DMS114 treated with DMSO at 0.1 percent for 48 hours (cell line): ENCODE measurements at regions not wholly inside any gene's neighbourhood (a gene's known extent, or its start where the extent isn't known, plus 50 kb on each side); places are given as distances from the start of the nearest gene placed in this dataset.

ENCODE experiments used
- DNase-seq: peaks from one replicate; lab custom pipeline; 2025; ENCODE audit not compliant: unreplicated experiment; lab: John Stamatoyannopoulos, UW

DNA sequence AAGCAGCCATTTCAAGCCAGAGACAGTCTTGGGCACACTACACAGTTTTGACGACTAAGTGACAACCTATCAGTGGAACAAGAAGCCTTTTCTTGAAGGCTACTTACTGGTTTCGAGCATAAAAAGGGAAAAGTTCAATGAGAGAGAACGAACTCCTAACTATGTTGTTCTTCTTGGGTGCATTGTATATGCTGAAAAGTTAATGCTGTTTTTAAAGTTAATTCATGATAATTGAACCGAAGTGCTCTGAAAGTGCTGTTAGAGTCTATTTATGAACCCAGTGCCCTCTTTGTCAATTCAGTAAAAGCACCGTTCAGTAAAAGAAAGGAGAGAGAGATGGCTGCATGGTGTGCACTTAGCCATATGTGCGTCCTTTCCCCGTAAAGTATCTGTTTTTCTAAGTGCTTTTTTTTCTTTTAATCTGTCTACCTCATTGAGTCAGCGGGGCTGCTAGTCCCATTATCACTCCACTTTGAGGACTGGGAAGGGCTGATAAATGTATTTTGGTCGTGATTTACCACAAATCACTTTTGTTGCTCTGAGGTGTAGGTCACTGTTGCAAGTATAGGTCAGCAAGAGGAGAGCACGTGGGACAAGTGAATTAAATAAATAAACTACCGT, 380.7 kb upstream of the GOLIM4 start:
- no peak for DNase-seq

DNA sequence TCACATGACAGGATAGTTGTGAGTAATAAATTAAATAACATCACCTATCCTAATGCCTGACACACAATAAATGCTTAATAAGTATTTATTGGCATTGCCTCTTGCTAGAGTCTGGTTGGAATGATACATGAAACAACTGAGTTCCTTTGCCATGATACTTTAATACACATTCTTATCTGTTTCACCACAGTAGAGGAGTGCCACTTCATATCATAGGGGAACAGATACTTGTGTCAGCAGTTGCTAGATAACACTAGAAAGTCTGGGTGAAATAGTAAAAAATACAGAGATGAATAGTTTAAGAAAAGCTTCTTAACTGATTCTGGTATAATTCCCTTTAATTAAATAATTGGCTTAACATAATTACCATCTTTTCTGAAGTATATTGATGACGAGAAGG, 380.0 kb upstream of the GOLIM4 start:
- no peak for DNase-seq

DNA sequence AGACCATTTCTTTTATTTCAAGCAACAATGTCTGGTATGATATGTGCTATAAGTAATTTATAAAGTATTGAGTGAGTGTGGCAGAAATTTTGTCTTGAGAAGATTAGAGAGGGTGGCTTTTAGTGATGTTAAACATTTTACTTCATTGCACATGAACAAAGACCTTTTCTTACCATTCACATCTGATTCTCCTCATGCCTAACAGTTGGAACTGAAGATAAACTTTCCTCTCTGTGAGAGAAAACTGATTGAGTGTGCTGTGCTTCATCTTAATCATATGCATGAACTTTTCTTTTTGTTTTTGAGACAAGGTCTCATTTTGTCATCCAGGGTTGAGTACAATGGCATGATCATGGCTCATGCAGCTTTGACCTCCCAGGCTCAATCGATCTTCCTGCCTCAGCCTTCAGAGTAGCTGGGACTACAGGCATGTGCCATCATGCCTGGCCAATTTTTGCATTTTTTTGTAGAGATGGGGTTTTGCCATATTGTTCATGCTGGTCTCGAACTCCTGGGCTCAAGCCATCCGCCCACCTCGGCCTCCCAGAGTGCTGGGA, 377.7 kb upstream of the GOLIM4 start:
- DNase-seq, result no peak

DNA sequence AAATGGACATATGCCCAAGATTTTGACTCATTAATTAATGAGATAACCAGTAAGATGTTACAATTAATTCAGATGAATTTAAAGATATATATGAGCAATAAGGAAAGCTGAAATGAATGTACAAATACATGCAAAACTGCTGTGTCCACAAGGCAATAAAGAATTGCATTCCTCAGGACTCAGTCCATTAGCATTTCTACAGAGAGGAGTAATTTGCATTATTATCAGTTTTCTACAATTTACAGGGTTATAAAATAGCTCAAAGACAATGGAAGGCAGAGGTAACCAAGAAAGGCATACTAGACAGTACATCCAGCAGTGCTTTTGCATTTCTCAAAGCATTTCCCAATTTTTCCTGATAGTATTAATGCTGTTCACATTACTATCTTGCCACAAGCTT, 377.1 kb upstream of the GOLIM4 start:
- no peak for DNase-seq

DNA sequence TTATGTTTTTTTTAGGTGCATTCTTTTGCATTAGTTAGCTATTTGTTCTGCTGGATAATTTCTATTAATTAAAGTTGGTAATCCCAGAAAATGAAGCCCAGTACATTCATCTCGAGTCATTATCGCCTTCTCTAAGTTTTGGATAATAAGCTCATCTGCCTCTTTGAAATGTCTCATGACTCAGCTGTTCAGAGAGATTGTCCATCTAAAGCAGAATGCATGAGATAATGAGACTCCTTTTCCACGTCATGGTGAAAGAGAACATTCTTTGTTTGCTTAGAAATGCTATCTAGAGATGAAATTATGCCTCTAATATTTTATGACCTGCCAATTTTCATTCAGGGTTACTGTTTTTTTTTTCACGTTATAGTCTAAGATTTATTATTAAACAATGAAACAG, 374.7 kb upstream of the GOLIM4 start:
- no peak for DNase-seq

DNA sequence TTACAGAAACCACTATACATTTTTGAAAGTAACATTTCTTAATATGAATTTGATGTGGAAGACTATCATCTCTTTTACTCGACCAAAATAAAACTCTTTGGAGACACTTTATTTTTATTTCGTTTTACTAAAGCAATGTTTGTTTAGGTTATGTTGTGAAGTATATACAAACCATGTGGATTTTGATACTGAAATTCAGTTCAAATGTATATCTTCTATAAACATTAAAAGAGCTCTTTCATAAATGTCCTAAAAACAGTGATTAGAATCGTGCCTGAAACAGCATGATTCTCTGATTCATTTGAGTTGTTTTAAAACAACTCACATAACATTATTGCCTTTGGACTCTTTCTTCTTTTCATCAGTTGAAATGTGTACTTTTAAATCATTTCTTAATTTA, 373.7 kb upstream of the GOLIM4 start:
- DNase-seq, result no peak

DNA sequence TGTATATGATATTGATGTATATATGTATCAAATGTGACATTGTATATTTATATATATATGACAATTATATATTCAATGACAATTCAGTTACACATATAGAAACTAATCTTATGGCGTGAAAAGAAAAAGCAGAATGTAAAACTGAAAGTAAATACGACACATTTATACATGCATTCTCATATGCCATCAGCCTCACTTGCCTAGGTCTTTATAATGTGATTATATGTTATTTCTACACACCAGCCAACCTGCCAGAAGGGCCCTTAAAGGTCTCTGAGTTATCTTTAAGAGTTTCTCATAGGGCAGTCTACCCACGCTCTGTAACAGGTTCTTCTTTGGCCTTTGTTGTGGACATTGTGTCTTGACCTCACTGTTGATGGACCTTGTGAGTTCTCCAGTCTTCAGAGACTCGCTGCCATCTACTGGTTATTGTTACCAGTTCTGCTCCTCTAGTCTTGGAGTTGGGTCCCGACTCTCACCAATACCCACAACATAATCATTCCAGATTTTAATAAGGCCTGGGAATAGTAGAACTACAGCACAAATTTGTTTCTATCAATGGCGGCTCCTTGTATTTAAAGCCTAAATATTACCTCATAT, 371.5 kb upstream of the GOLIM4 start:
- DNase-seq, result no peak

DNA sequence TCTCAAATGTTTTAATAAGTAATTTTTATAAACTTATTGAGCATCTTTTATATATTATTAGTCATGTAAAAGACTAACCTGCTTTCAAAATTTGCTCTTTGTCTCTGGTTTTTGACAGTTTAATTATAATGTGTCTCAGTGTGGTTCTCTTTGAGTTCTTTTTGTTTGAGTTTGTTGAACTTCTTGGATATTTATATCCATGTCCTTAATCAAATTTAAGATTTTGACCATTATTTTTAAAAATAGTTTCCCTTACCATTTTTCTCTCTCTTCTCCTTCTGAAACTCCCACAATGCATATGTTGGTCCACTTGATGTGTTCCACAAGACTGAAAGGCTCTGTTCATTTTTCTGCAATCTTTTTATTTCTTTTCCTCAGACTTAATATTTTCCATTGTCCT, 366.1 kb upstream of the GOLIM4 start:
- DNase-seq, result no peak

DNA sequence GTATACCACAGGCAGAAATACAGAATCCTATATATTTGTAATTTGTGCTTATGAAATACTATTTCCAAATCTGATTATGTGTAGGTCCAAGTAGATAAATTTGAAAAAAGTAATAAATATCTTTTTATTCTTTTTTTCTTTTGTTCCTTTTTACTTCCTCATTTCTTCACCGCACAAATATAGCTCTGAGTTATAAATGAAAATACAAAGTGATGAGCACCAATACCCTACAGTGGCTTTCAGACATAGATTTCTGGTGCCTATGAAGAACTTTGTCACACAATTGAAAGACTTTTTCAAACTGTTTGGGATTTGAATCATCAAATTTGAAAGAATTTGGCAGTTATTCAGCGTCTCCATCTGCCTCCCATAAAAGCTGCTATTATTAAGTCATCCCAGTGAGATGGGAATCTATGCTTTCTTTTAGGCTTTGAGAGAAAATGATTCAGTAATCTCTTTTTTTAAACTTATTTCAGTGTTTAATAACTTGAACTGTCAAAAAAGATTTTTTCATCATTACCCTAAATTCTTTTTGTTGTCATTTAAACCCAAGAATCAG, 363.6 kb upstream of the GOLIM4 start:
- DNase-seq, result no peak

DNA sequence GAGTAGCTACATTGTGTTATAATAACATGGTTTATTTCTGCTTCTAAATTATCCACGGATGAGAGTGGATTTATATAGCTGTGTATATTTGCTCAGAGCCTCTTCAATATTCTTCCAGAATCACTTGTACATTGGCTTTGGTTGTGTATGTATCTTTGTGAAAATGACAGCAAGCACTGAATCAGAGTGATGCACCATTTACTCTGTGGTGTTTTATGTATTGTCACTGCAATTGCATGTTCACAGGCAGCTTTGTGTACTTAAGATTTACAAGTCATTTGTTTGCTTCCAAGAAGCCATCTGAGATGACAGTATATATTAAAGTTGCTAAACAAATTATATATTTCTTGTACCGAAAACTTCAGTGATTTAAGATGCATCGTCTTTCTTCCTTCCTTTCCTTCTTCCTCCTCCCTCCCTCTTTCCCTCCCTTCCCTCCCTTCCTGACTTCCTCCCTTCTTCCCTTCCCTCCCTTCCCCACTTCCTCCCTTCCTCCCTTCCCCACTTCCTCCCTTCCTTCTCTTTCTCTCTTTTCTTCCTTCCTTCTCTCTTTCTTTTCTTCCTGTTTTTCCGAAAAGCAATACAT, 362.3 kb upstream of the GOLIM4 start:
- DNase-seq, result no peak

DNA sequence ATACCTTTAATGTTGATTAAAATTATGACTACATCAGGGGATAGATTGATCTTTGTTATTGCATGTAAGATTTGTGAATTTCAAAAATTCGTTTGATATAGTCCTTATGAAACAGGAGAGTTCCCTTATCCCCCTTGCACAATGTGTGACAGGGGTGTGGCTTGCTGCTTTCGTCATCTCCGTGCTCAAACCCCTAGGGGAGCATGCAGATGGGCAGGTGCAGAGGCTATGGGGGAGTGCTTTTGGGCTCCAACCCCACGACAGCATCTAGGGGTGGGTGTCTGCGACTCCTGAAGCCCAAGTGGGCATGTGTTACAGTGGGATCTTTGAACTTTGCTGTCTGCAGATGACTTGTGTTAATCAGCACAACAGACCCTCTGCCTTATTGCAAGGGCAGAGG, 360.1 kb upstream of the GOLIM4 start:
- DNase-seq, result no peak

DNA sequence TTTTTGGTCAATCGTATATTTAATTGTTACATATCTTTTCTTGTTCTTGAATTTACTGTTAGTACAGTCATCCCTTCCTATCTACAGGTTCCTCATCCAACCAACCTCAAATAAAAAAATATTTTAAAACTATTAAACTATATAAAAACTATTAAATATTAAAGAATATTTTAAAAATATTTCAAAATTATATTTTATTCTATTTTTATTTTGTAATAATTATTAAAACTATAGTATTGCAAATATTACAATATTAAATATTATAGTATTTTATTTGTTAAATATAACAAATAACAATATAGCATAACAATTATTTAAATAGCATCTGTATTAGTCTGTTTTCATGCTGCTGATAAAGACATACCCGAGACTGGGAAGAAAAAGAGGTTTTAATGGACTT, 357.9 kb upstream of the GOLIM4 start:
- no peak for DNase-seq

DNA sequence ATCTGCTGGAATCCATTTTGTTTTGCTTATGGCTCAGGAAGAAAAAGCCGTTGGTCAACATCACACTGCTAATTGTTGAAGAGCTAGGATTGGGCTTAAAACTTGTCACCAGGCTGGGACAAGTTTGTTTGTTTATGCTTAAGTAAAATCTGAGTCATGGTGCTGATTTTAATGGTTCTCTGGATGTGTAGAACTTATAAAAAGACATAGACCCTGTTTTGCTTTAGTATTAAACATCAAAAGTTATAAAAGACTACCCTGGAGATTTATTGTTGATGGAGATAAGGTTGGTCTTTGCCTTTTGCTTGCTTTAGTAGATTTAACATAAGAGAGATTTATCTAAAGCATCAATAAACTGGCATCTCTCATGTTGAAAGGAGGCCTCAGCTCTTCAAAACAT, 348.2 kb upstream of the GOLIM4 start:
- no peak for DNase-seq

DNA sequence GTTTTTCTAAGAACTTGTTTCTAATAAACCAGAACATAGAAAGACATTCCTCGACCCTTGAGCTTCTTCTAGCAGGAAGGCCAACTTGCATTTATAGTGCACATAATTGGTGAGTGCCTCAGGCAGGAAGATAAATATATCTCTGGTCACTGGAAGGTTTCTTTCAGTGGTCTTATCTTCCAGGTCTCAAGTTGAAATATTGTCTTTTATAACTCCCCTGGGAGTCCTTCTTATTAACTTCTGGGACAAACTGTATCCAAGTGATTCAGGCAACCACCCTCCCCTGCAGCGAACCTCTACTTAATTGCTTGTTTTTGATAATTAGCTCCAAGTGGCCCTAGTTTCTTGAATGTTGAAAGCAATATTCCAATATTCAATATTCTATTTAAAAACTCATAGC, 346.8 kb upstream of the GOLIM4 start:
- DNase-seq, result no peak

DNA sequence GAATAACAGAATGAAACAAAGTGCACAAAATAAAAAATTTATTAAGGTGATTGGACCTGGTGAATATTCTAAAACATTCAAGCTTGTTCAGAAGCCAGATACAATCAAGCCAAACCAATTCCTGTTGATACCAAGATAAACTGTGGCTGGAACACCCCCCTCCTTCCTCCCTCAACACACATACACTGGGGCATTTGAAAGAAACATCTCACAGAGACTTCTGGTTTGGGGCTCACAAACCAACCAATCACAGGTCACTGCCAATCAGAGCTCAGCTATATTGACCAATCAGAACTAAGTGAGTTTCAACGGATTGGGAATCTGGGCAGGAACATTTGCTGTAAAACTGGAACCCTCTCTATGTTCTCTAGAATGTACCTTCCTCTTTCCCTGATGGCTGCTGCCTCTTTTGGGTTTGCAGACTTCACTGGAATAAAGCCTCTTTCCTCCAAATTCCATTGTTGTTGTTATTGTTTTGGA, 340.6 kb upstream of the GOLIM4 start:
- no peak for DNase-seq

DNA sequence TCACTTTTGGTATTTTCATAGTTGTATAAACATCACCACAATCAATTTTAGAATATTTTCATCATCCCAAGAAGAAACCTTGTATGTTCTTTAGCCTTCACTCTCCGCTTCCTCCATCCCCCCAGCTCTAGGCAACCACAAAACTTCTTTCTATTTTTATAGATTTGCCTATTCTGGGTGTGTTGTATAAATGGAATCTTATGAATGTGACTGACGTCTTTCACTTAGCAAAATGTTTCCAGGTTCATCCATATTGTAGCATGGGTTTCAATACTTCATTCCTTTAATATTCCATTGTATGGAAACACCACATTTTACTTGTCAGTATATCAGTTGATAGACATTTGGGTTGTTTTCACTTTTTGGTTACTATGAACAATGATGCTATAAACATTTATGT, 335.8 kb upstream of the GOLIM4 start:
- DNase-seq, result no peak

DNA sequence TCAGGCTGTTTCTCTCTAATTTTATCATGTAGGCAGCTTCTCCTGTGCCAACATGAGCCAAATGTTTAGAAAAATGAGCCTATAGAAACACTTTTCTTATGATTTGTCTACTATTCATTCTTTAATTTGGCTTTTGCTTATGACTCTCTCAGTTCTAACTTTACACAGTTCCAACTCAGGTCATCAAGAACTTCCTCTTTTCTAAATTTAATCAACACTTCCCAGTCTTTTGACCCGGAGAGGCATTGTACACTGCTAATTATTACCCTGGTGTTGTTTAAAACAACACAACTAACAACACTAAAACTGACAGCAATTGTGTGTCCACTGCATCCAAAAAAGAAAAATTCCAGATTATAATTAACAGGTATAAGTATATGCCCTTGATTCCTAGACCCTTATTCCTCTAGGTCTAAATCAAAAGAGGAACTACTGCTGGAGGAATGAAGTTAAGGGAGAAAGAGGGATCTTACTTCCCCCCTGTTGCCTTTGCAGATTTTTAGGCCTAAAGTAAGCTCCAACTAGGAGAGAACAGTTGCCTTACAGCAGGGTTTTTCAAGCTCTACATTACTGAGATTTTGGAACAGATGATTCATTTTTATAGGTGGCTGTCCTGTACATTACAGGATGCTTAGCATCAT, 332.2 kb upstream of the GOLIM4 start:
- DNase-seq, result no peak

DNA sequence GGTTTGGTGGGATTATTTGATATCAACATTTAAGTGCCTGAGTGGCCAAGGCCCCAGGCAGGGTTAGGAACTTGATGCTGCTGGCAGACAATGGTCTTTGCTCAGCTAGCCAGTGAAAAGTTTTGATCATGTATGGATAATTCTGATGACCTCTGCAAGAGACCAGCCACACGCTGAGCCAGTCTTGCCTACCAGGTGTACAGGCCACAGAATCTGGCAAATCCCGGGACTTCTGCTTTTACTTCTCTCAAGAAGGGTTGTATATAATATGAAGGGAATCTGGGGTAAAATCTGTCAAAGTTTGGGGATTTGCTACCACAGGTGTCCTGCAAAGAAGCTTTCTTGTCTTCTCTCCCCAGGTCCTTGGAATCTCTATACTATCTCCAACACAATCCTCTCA, 331.4 kb upstream of the GOLIM4 start:
- DNase-seq, result no peak

DNA sequence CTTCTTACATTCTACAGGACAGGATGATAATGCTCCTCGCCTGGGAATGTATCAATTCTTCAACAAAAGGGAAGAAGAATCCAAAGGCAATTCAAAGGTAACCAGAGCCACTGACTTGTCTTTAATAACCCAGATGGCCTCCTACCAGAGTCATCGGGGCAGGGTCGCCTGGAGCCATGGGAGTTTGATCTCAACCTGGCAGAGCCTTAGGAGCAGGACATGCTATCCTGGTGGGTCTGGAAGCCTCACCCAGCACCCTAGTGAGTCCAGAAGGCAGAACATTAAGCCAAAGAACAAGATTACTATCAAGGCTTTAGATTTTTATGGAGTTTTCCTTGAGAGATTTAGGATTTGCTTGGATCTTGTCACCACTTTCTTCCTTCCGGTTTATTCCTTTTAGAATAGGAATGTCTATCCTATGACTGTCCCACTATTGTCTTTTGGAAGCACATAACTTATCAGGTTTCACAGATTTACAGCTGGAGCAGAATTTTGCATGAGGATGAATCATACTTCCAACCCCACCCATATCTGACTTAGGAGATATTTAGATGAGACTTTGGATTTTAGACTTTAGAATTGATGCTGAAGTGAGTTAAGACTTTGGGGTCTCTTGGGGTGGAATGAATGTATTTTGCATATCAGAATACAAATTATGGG, 330.3 kb upstream of the GOLIM4 start:
- no peak for DNase-seq

DNA sequence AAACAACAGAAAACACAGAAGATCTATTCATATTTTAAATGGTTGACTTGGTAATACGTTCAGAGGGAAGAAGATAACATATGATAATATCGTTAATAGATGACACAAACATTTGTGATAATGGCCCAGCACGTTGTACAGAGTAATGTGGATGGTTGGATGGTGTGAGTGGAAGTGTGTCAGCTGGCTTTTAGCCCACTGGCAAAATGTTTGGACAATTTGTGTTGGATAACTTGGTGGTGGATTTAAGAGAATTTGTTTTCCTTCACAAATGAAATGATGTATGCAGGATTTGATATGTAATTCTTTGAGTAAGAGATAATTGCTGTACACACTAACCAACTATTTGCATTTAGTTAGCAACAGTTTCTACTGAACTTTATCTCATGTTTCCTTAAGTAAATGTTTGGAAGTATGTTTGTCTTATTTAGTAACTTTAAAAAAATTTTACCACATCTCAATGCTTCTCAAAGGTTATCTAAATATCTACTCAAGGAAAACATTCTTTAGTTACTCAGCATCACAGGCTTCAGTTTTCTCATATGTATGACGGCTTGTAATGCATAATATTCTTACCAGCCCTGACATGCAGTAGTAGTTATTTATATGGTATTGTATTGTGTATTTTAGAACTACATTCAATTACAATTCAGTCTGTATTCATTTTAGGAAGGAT, 328.5 kb upstream of the GOLIM4 start:
- no peak for DNase-seq

DNA sequence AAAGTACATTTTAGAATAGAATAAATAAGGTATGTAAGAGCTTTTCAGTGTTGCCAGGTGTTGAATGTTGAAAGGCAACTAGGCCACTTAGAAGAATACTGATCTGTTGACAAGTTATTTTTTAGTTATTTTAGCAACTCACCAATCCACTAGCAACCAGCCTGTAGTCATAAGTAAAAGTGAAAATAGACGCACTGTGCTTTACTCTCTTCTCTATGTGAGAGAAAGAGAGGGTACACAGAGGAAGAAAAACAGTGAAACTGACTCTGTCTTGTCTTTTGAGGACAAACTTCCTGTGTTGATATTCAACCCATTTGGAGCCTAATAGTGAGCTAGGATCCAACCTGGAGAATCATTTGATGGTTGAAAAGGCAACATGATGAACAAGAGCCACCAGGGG, 327.1 kb upstream of the GOLIM4 start:
- no peak for DNase-seq
